Naive thymus-derived CD4-positive, alpha-beta T cell (primary cell): ENCODE measurements at regions not wholly inside any gene's neighbourhood (a gene's known extent, or its start where the extent isn't known, plus 50 kb on each side); places are given as distances from the start of the nearest gene placed in this dataset.

ENCODE experiments used
- ATAC-seq: fragments of 150-1000 bp; cut with Tn5 transposase; 2 replicates; pipeline ENCODE4 v1.10.0; 2021; ENCODE audit warnings: mild to moderate bottlenecking, moderate library complexity
- CTCF ChIA-PET: fragments of 350-600 bp; sonication (Branson Sonifier 250); formaldehyde crosslinking; loops from one replicate; lab custom pipeline; 2021; ENCODE audit warnings: antibody characterized with exemption; lab: Charles Lee
- POLR2A ChIA-PET: fragments of 350-600 bp; sonication (Branson Sonifier 250); formaldehyde crosslinking; loops from one replicate; lab custom pipeline; 2021; ENCODE audit warnings: antibody characterized with exemption, inconsistent platforms; lab: Charles Lee
- DNase-seq, 9 donors: peaks; one replicate each; pipeline versions ENCODE4 v3.0.0 to v3.0.0-alpha.2; 2020 to 2022; ENCODE audit warnings: mixed read lengths in 1 of 9
- H3K27ac ChIP-seq: one replicate; pipeline ENCODE4 v1.7.0; 2013; ENCODE audit warnings: mild to moderate bottlenecking, low read depth, low read length, moderate library complexity
- H3K27me3 ChIP-seq, 2 donors: one replicate each; pipeline ENCODE4 v1.7.0; 2013; ENCODE audit warnings: low read length in 2 of 2, mild to moderate bottlenecking in 2 of 2, moderate library complexity in 2 of 2; ENCODE audit not compliant: control insufficient read depth in 2 of 2, insufficient read depth in 2 of 2
- H3K36me3 ChIP-seq, 3 experiments: 1 replicate in 2 of 3; 2 replicates in 1 of 3; pipeline ENCODE4 v1.7.0; 2013; ENCODE audit warnings: low read length in 3 of 3, mild to moderate bottlenecking in 3 of 3, moderate library complexity in 1 of 3; ENCODE audit not compliant: insufficient read depth in 3 of 3, control insufficient read depth in 2 of 3
- H3K4me1 ChIP-seq, 2 donors: one replicate each; pipeline ENCODE4 v1.7.0; 2013; ENCODE audit warnings: low read length in 2 of 2, mild to moderate bottlenecking in 2 of 2, moderate library complexity in 1 of 2; ENCODE audit not compliant: control insufficient read depth in 2 of 2, insufficient read depth in 2 of 2
- H3K4me3 ChIP-seq: 2 replicates; pipeline ENCODE4 v1.7.0; 2013; ENCODE audit warnings: mild to moderate bottlenecking, low read length
- H3K9me3 ChIP-seq, 3 experiments: 1 replicate in 2 of 3; 2 replicates in 1 of 3; pipeline ENCODE4 v1.7.0; 2013; ENCODE audit warnings: low read length in 3 of 3; ENCODE audit not compliant: control insufficient read depth in 2 of 3
- H3K27ac Mint-ChIP-seq, 9 donors: one replicate each; pipeline ENCODE4 v1.8.0; 2020 to 2022; ENCODE audit warnings: mixed read lengths in 9 of 9, mild to moderate bottlenecking in 8 of 9, moderate library complexity in 5 of 9, inconsistent platforms in 2 of 9
- H3K27me3 Mint-ChIP-seq, 5 donors: one replicate each; pipeline ENCODE4 v1.8.0; 2021 to 2022; ENCODE audit warnings: mixed read lengths in 5 of 5, mild to moderate bottlenecking in 1 of 5
- H3K36me3 Mint-ChIP-seq, 5 donors: one replicate each; pipeline ENCODE4 v1.8.0; 2020 to 2022; ENCODE audit warnings: mixed read lengths in 5 of 5, mild to moderate bottlenecking in 3 of 5, inconsistent platforms in 1 of 5
- H3K4me1 Mint-ChIP-seq, 7 donors: one replicate each; pipeline ENCODE4 v1.8.0; 2020 to 2022; ENCODE audit warnings: mixed read lengths in 7 of 7, mild to moderate bottlenecking in 3 of 7, inconsistent platforms in 1 of 7
- H3K4me3 Mint-ChIP-seq, 10 donors: one replicate each; pipeline ENCODE4 v1.8.0; 2020 to 2022; ENCODE audit warnings: mild to moderate bottlenecking in 10 of 10, mixed read lengths in 10 of 10, moderate library complexity in 6 of 10, inconsistent platforms in 2 of 10
- H3K9me3 Mint-ChIP-seq, 11 donors: one replicate each; pipeline ENCODE4 v1.8.0; 2020 to 2022; ENCODE audit warnings: mixed read lengths in 11 of 11, mild to moderate bottlenecking in 4 of 11, inconsistent platforms in 1 of 11, moderate library complexity in 1 of 11
- intact Hi-C, 2 donors: fragments of 100-400 bp; cut with micrococcal nuclease; formaldehyde crosslinking; loops; one replicate each; pipeline ENCODE4 v1.15.1; 2023

GRCh38 chr13:62593804-62594203 is 1178.2 kb upstream of the PCDH20 start:
- no peak overlapping the region for H3K4me3 Mint-ChIP-seq
- H3K27ac ChIP-seq = no peak overlapping the region
- peaks cover 0 to 23% (median 6%) of the 10 kb centered on the region in 11 donors for H3K9me3 Mint-ChIP-seq
- CTCF ChIA-PET = no interaction called here
- intact Hi-C loops = no loop called here
- POLR2A ChIA-PET = no interaction called here
- ATAC-seq (no peak), DNase-seq (no peak)
- no peaks in the 10 kb centered on the region for H3K27me3 ChIP-seq
- no peaks in the 10 kb centered on the region for H3K36me3 ChIP-seq
- no peaks in the 10 kb centered on the region for H3K4me1 ChIP-seq
- H3K4me1 Mint-ChIP-seq = no peaks in the 10 kb centered on the region
- no peak overlapping the region for H3K27ac Mint-ChIP-seq
- H3K9me3 ChIP-seq = no peaks in the 10 kb centered on the region
- H3K36me3 Mint-ChIP-seq = no peaks in the 10 kb centered on the region
- H3K4me3 ChIP-seq = no peak overlapping the region
- no peaks in the 10 kb centered on the region for H3K27me3 Mint-ChIP-seq

GRCh38 chr13:62583466-62583865 is 1167.8 kb upstream of the PCDH20 start:
- Mint-ChIP-seq H3K4me3 (no peak overlapping the region), H3K36me3 (no peaks in the 10 kb centered on the region), H3K4me1 (no peaks in the 10 kb centered on the region), H3K27me3 (no peaks in the 10 kb centered on the region), H3K27ac (no peak overlapping the region), H3K9me3 (peaks cover 0 to 11% (median 0%) of the 10 kb centered on the region in 11 donors)
- CTCF ChIA-PET = no interaction called here
- ATAC-seq (no peak), DNase-seq (no peak)
- POLR2A ChIA-PET = no interaction called here
- H3K4me3 ChIP-seq = no peak overlapping the region
- no peak overlapping the region for H3K27ac ChIP-seq
- no peaks in the 10 kb centered on the region for H3K9me3 ChIP-seq
- no peaks in the 10 kb centered on the region for H3K27me3 ChIP-seq
- intact Hi-C loops = no loop called here
- H3K36me3 ChIP-seq = no peaks in the 10 kb centered on the region
- H3K4me1 ChIP-seq = no peaks in the 10 kb centered on the region

- Histone ChIP-seq H3K36me3 (no peaks in the 10 kb centered on the region), H3K4me1 (no peaks in the 10 kb centered on the region), H3K9me3 (no peaks in the 10 kb centered on the region), H3K4me3 (no peak overlapping the region), H3K27ac (no peak overlapping the region), H3K27me3 (no peaks in the 10 kb centered on the region)
- H3K27me3 Mint-ChIP-seq = no peaks in the 10 kb centered on the region
- no peaks in the 10 kb centered on the region for H3K4me1 Mint-ChIP-seq
- CTCF ChIA-PET = no interaction called here
- no peak for DNase-seq
- no peak overlapping the region for H3K27ac Mint-ChIP-seq
- intact Hi-C loops = no loop called here
- POLR2A ChIA-PET = no interaction called here
- H3K9me3 Mint-ChIP-seq = peaks cover 0 to 13% (median 0%) of the 10 kb centered on the region in 11 donors
- H3K4me3 Mint-ChIP-seq = no peak overlapping the region
- no peak for ATAC-seq
- H3K36me3 Mint-ChIP-seq = no peaks in the 10 kb centered on the region
Observed at GRCh38 chr13:62578402-62578801, 1162.8 kb upstream of the PCDH20 start.

GRCh38 chr13:62564770-62565169 is 1149.1 kb upstream of the PCDH20 start:
- no peak for ATAC-seq
- H3K4me3 Mint-ChIP-seq = no peak overlapping the region
- ChIA-PET CTCF (no interaction called here), POLR2A (no interaction called here)
- H3K36me3 Mint-ChIP-seq = no peaks in the 10 kb centered on the region
- Histone ChIP-seq H3K4me3 (no peak overlapping the region), H3K4me1 (no peaks in the 10 kb centered on the region), H3K9me3 (no peaks in the 10 kb centered on the region), H3K27ac (no peak overlapping the region), H3K27me3 (no peaks in the 10 kb centered on the region), H3K36me3 (no peaks in the 10 kb centered on the region)
- no peak overlapping the region for H3K27ac Mint-ChIP-seq
- intact Hi-C loops = no loop called here
- DNase-seq = no peak
- H3K27me3 Mint-ChIP-seq = no peaks in the 10 kb centered on the region
- peaks cover 0 to 8% (median 3%) of the 10 kb centered on the region in 11 donors for H3K9me3 Mint-ChIP-seq
- H3K4me1 Mint-ChIP-seq = no peaks in the 10 kb centered on the region

- POLR2A ChIA-PET = no interaction called here
- no peak for DNase-seq
- intact Hi-C loops = no loop called here
- Histone ChIP-seq H3K27me3 (no peaks in the 10 kb centered on the region), H3K27ac (no peak overlapping the region), H3K9me3 (no peaks in the 10 kb centered on the region), H3K4me3 (no peak overlapping the region), H3K36me3 (no peaks in the 10 kb centered on the region), H3K4me1 (no peaks in the 10 kb centered on the region)
- Mint-ChIP-seq H3K36me3 (no peaks in the 10 kb centered on the region), H3K27ac (no peak overlapping the region), H3K4me1 (no peaks in the 10 kb centered on the region), H3K4me3 (no peak overlapping the region), H3K27me3 (no peaks in the 10 kb centered on the region), H3K9me3 (peaks cover 0 to 8% (median 4%) of the 10 kb centered on the region in 11 donors)
- no peak for ATAC-seq
- CTCF ChIA-PET = no interaction called here
Observed at GRCh38 chr13:62563251-62563650, 1147.6 kb upstream of the PCDH20 start.

- H3K9me3 Mint-ChIP-seq = peaks cover 0 to 25% (median 3%) of the 10 kb centered on the region in 11 donors
- ChIA-PET POLR2A (no interaction called here), CTCF (interaction anchor here (0.5 kb wide), 1 partner anchor 12 kb away, joined by 3 read pairs; no protein-coding TSS in a partner anchor)
- H3K27ac ChIP-seq = no peak overlapping the region
- H3K4me3 ChIP-seq = no peak overlapping the region
- intact Hi-C loops = no loop called here
- no peak for ATAC-seq
- no peak overlapping the region for H3K4me3 Mint-ChIP-seq
- H3K4me1 Mint-ChIP-seq = no peaks in the 10 kb centered on the region
- no peaks in the 10 kb centered on the region for H3K36me3 Mint-ChIP-seq
- no peaks in the 10 kb centered on the region for H3K27me3 ChIP-seq
- no peak for DNase-seq
- no peaks in the 10 kb centered on the region for H3K4me1 ChIP-seq
- H3K36me3 ChIP-seq = no peaks in the 10 kb centered on the region
- H3K27me3 Mint-ChIP-seq = no peaks in the 10 kb centered on the region
- H3K27ac Mint-ChIP-seq = no peak overlapping the region
- no peaks in the 10 kb centered on the region for H3K9me3 ChIP-seq
Observed at GRCh38 chr13:62556978-62557377, 1141.3 kb upstream of the PCDH20 start.

GRCh38 chr13:62551588-62551987 is 1135.9 kb upstream of the PCDH20 start:
- H3K4me3 ChIP-seq = no peak overlapping the region
- H3K9me3 Mint-ChIP-seq = peaks cover 0 to 18% (median 2%) of the 10 kb centered on the region in 11 donors
- CTCF ChIA-PET = no interaction called here

More at GRCh38 chr13:62551588-62551987, 1135.9 kb upstream of the PCDH20 start:
- Mint-ChIP-seq H3K36me3 (no peaks in the 10 kb centered on the region), H3K4me1 (no peaks in the 10 kb centered on the region), H3K4me3 (no peak overlapping the region), H3K27ac (no peak overlapping the region), H3K27me3 (no peaks in the 10 kb centered on the region)
- DNase-seq (no peak), ATAC-seq (no peak)
- POLR2A ChIA-PET = no interaction called here
- intact Hi-C loops = no loop called here
- Histone ChIP-seq H3K9me3 (no peaks in the 10 kb centered on the region), H3K27ac (no peak overlapping the region), H3K27me3 (no peaks in the 10 kb centered on the region), H3K4me1 (no peaks in the 10 kb centered on the region), H3K36me3 (no peaks in the 10 kb centered on the region)
